ENCODE measurements at regions not wholly inside any gene's neighbourhood (a gene's known extent, or its start where the extent isn't known, plus 50 kb on each side); places are given as distances from the start of the nearest gene placed in this dataset.

DNA sequence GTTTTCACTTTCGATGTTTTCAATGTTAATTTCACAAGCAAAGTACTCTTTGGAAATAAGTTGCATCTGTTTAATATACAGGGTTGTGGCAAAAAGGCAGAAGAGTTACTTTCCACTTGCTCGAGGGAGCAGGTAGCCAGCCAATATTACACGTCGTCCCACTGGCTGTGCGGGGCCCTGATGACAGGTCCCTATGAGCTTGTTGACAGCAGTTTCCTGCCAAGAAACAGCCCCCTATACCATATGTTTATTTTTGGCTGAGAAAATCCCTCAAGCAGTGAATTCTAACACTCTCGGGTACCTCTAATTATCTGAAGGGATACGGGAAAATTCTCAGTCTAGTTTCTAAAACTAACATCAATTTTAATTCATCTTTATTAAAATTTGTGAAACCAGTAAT is 116.8 kb upstream of the SGO1 start:
- TF ChIP-seq SRF (IDR thresholded peaks at IDR 0.05; ENCODE audit: low read depth in 2 of 2, low read length in 2 of 2) (no peak), DPF2 (IDR thresholded peaks at IDR 0.05) (no peak), HDAC6 (IDR thresholded peaks at IDR 0.05; ENCODE audit: unreplicated experiment) (no peak), TAF1 (IDR thresholded peaks at IDR 0.05; ENCODE audit: borderline replicate concordance, low read depth, low read length) (no peak), NFXL1 (IDR thresholded peaks at IDR 0.05; ENCODE audit: borderline replicate concordance) (no peak), NFIC (IDR thresholded peaks at IDR 0.05; ENCODE audit: low read depth, low read length) (no peak), EED (IDR thresholded peaks at IDR 0.05; ENCODE audit: low read depth) (no peak), CBX5 (IDR thresholded peaks at IDR 0.05; ENCODE audit: low read depth) (no peak), POLR2AphosphoS2 (IDR thresholded peaks at IDR 0.05; ENCODE audit: low read depth, low read length) (no peak), EZH2 (IDR thresholded peaks at IDR 0.05; ENCODE audit: borderline replicate concordance, control insufficient read depth, low read depth, low read length) (no peak)
- TF ChIP-seq, protein P1, sequence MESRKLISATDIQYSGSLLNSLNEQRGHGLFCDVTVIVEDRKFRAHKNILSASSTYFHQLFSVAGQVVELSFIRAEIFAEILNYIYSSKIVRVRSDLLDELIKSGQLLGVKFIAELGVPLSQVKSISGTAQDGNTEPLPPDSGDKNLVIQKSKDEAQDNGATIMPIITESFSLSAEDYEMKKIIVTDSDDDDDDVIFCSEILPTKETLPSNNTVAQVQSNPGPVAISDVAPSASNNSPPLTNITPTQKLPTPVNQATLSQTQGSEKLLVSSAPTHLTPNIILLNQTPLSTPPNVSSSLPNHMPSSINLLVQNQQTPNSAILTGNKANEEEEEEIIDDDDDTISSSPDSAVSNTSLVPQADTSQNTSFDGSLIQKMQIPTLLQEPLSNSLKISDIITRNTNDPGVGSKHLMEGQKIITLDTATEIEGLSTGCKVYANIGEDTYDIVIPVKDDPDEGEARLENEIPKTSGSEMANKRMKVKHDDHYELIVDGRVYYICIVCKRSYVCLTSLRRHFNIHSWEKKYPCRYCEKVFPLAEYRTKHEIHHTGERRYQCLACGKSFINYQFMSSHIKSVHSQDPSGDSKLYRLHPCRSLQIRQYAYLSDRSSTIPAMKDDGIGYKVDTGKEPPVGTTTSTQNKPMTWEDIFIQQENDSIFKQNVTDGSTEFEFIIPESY (IDR thresholded peaks at IDR 0.05) = no peak
- TF ChIP-seq, protein P2, sequence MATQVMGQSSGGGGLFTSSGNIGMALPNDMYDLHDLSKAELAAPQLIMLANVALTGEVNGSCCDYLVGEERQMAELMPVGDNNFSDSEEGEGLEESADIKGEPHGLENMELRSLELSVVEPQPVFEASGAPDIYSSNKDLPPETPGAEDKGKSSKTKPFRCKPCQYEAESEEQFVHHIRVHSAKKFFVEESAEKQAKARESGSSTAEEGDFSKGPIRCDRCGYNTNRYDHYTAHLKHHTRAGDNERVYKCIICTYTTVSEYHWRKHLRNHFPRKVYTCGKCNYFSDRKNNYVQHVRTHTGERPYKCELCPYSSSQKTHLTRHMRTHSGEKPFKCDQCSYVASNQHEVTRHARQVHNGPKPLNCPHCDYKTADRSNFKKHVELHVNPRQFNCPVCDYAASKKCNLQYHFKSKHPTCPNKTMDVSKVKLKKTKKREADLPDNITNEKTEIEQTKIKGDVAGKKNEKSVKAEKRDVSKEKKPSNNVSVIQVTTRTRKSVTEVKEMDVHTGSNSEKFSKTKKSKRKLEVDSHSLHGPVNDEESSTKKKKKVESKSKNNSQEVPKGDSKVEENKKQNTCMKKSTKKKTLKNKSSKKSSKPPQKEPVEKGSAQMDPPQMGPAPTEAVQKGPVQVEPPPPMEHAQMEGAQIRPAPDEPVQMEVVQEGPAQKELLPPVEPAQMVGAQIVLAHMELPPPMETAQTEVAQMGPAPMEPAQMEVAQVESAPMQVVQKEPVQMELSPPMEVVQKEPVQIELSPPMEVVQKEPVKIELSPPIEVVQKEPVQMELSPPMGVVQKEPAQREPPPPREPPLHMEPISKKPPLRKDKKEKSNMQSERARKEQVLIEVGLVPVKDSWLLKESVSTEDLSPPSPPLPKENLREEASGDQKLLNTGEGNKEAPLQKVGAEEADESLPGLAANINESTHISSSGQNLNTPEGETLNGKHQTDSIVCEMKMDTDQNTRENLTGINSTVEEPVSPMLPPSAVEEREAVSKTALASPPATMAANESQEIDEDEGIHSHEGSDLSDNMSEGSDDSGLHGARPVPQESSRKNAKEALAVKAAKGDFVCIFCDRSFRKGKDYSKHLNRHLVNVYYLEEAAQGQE (IDR thresholded peaks at IDR 0.05; ENCODE audit: low read depth, low read length) = no peak
- TF ChIP-seq, protein P3, sequence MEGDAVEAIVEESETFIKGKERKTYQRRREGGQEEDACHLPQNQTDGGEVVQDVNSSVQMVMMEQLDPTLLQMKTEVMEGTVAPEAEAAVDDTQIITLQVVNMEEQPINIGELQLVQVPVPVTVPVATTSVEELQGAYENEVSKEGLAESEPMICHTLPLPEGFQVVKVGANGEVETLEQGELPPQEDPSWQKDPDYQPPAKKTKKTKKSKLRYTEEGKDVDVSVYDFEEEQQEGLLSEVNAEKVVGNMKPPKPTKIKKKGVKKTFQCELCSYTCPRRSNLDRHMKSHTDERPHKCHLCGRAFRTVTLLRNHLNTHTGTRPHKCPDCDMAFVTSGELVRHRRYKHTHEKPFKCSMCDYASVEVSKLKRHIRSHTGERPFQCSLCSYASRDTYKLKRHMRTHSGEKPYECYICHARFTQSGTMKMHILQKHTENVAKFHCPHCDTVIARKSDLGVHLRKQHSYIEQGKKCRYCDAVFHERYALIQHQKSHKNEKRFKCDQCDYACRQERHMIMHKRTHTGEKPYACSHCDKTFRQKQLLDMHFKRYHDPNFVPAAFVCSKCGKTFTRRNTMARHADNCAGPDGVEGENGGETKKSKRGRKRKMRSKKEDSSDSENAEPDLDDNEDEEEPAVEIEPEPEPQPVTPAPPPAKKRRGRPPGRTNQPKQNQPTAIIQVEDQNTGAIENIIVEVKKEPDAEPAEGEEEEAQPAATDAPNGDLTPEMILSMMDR (IDR thresholded peaks at IDR 0.05 in 2 of 3, conservative IDR thresholded peaks at IDR 0.05 in 1 of 3; ENCODE audit: control insufficient read depth in 2 of 3, extremely low read depth in 1 of 3, insufficient read depth in 1 of 3, low read depth in 3 of 3, low read length in 3 of 3) = no peak
